Astrocyte of the cerebellum (primary cell): ENCODE measurements at regions not wholly inside any gene's neighbourhood (a gene's known extent, or its start where the extent isn't known, plus 50 kb on each side); places are given as distances from the start of the nearest gene placed in this dataset.

Experiments
- DNase-seq: peaks from one replicate; pipeline ENCODE4 v3.0.0-alpha.2; 2011; ENCODE audit warnings: low read depth
- H3K4me3 ChIP-seq: 2 replicates; pipeline ENCODE4 v1.5.1; 2011; ENCODE audit warnings: mild to moderate bottlenecking, low read depth, low read length, moderate library complexity
- in situ Hi-C: cut with HindIII; loops from 2 replicates; pipeline ENCODE4 v1.10.0; 2017; ENCODE audit warnings: low sequenced_read_pairs
- TF ChIP-seq, protein P1 (sequence below): IDR thresholded peaks from 2 replicates; pipeline ENCODE4 v1.5.1; 2012; ENCODE audit warnings: low read length, low read depth, moderate library complexity, mild to moderate bottlenecking; ENCODE audit errors: missing control alignments

DNA sequence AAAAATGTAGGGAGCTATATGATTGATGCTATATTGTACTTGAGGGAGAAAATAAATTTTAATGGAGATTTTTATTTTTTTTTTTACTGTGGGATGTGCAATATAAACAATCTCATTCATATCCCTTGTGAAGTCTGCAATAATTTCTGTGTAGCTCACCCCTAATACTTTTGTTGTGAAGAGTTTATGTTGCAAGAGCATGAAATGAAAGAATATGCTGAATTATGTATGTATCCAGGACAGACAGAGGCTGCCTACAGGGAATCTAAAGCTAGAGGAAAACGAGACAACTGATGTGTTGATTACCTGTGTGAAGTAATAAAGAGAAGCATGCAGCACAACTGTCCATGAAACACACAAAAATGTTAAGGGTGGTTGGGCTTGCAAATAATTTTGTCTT lies 643.3 kb downstream of the DCDC2C start:
- in situ Hi-C loops: no loop called here
- TF ChIP-seq, protein P1, sequence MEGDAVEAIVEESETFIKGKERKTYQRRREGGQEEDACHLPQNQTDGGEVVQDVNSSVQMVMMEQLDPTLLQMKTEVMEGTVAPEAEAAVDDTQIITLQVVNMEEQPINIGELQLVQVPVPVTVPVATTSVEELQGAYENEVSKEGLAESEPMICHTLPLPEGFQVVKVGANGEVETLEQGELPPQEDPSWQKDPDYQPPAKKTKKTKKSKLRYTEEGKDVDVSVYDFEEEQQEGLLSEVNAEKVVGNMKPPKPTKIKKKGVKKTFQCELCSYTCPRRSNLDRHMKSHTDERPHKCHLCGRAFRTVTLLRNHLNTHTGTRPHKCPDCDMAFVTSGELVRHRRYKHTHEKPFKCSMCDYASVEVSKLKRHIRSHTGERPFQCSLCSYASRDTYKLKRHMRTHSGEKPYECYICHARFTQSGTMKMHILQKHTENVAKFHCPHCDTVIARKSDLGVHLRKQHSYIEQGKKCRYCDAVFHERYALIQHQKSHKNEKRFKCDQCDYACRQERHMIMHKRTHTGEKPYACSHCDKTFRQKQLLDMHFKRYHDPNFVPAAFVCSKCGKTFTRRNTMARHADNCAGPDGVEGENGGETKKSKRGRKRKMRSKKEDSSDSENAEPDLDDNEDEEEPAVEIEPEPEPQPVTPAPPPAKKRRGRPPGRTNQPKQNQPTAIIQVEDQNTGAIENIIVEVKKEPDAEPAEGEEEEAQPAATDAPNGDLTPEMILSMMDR: no peak
- DNase-seq: no peak

DNA sequence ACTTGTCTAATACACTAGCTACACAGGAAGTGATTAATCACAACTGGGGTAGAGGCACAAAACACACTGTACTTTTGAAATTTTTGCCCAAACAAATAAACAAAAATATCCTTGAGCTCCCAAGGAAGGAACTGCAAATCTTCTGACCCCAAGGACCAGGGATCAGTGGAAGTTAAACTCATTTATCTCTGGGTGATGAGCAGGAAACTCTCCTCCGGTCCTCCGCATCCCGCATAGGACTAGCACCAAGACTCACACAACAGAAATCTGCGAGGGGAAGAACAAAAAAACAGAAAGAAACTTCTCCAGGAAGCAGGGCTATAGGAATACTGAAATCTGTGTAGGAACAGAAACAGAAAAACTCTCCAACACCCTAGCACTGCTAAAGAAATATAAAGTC lies 650.3 kb downstream of the DCDC2C start:
- H3K4me3 ChIP-seq: no peak overlapping the region
- DNase-seq: no peak
- TF ChIP-seq, protein P1: no peak
- in situ Hi-C loops: no loop called here

More for the DNA sequence above, 643.3 kb downstream of the DCDC2C start:
- H3K4me3 ChIP-seq: no peak overlapping the region

DNA sequence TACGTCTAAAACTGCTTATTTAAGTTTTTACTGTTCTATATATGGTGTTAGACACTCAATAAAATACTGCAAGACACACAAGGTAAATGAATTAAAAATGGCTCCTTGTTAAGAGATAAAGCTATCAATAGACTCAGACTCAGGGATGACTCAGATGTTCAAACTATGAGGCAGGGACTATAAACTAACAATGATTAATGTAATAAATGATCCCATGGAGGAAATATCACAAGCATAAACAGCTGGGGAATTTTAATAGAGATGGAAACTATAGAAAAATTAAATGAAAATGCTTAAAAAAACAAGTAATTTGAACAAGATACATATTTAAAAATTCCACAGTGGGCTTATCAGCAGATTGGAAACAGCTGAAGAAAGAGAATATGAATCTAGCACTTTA lies 650.8 kb downstream of the DCDC2C start:
- H3K4me3 ChIP-seq: no peak overlapping the region
- in situ Hi-C loops: no loop called here
- DNase-seq: no peak
- TF ChIP-seq, protein P1: no peak

DNA sequence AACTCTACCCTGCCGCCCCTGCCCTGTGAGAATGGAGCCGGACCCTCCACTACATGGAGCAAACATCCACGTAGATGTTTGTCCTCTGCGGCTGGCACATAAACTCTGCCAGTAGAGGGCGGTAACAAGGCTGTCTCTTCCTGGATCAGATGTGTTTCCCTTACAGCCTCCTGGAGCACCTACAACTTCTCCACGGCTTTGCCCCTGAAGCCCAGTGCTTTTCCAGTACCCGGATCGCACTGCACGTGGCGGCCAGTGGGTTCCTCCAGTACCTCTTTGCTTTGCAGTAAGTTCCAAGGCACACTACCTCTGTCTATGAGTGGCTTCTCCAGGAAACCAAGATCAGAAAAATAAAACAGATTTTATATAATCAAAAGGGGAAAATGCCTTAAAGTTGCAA lies 651.3 kb downstream of the DCDC2C start:
- TF ChIP-seq, protein P1: peak; percentile 10
- H3K4me3 ChIP-seq: no peak overlapping the region
- DNase-seq: no peak
- in situ Hi-C loops: no loop called here

DNA sequence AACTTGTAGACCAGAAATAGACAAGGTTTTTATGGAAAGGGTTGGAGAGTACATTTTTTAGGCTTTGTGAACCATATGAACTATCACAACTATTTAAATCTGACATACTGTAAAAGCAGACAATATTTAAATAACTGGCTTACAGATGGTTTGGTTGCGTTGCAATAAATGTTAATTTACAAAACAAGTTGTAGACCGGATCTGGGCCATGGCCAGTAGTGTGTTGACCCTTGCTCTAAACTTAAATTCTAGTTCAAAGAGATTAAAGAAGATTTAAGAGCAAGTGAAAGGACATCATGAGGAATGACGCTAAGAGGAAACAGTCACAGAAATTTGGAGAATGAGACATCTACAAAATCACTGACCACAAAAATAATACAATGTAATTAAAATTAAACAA lies 652.7 kb downstream of the DCDC2C start:
- no peak for DNase-seq
- in situ Hi-C loops: no loop called here
- TF ChIP-seq, protein P1: no peak
- H3K4me3 ChIP-seq: no peak overlapping the region

DNA sequence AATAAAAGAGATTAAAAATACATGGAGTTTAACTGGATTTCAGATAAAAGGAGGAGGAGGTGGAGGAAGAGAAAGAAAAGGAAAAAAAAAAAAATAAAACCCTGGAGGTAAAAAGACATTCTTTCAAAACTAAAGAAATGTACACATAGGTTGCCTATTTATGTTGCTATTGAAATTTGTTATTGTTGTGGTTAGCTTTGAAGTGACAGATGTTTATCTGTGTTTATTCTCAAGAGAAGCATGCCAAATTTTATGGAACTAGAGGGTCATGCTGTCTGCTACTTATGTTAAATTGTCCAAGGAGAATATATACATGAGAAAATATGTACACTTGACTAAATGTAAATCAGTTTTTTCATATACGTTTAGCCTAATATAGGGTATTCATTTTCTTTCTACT lies 653.2 kb downstream of the DCDC2C start:
- TF ChIP-seq, protein P1: no peak
- H3K4me3 ChIP-seq: no peak overlapping the region
- in situ Hi-C loops: no loop called here
- DNase-seq: no peak

DNA sequence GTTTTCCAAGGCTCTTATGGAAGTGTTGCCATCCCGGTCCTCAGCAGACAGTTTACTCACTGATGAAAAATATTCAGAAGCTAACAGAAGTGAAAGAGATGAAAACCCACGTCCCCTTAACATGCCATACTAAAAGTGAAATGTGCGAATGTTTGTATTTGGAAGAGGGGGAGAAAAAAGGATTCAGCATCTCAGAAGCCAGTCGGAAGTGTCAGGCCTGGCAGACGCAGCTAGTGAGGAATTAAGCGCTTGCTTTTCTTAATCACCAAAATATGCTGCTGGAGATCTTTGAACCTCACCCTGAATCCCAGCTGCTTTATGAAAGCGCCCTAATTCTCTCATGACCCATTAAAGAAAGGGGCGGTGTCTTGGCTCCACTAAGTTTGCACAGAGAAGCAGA lies 653.7 kb downstream of the DCDC2C start:
- TF ChIP-seq, protein P1: no peak
- DNase-seq: no peak
- in situ Hi-C loops: no loop called here
- no peak overlapping the region for H3K4me3 ChIP-seq
